Liver (tissue), 7 donors: ENCODE measurements at regions not wholly inside any gene's neighbourhood (a gene's known extent, or its start where the extent isn't known, plus 50 kb on each side); places are given as distances from the start of the nearest gene placed in this dataset.

ENCODE experiments used
- DNase-seq: peaks from one replicate; pipeline ENCODE4 v3.0.0-alpha.2; 2017; ENCODE audit warnings: low spot score
- H3K27ac ChIP-seq, 2 donors: one replicate each; pipeline ENCODE4 v1.7.0; 2013; ENCODE audit warnings: inconsistent platforms in 2 of 2, low read length in 2 of 2, control low read depth in 1 of 2, low read depth in 1 of 2, mild to moderate bottlenecking in 1 of 2
- H3K27me3 ChIP-seq, 4 donors: one replicate each; pipeline versions ENCODE4 v1.6.1 to v1.7.0; 2013; ENCODE audit warnings: low read length in 3 of 4, inconsistent platforms in 1 of 4, mild to moderate bottlenecking in 1 of 4, moderate library complexity in 1 of 4; ENCODE audit not compliant: control insufficient read depth in 4 of 4, insufficient read depth in 4 of 4
- H3K36me3 ChIP-seq, 4 donors: one replicate each; pipeline versions ENCODE4 v1.6.1 to v1.7.0; 2013; ENCODE audit warnings: low read length in 3 of 4, mild to moderate bottlenecking in 3 of 4, low read depth in 1 of 4, moderate library complexity in 1 of 4; ENCODE audit not compliant: control insufficient read depth in 4 of 4, insufficient read depth in 3 of 4
- H3K4me1 ChIP-seq, 4 donors: one replicate each; pipeline versions ENCODE4 v1.6.1 to v1.7.0; 2013; ENCODE audit warnings: low read length in 3 of 4, mild to moderate bottlenecking in 3 of 4, moderate library complexity in 1 of 4; ENCODE audit not compliant: control insufficient read depth in 4 of 4, insufficient read depth in 4 of 4
- H3K4me3 ChIP-seq, 3 donors: one replicate each; pipeline versions ENCODE4 v1.6.1 to v1.7.0; 2013; ENCODE audit warnings: low read length in 3 of 3, control low read depth in 1 of 3, low read depth in 1 of 3, mild to moderate bottlenecking in 1 of 3
- H3K9ac ChIP-seq, 2 donors: one replicate each; pipeline ENCODE4 v1.7.0; 2013; ENCODE audit warnings: low read length in 2 of 2, mild to moderate bottlenecking in 2 of 2, moderate library complexity in 2 of 2, control low read depth in 1 of 2, low read depth in 1 of 2
- H3K9me3 ChIP-seq, 4 donors: one replicate each; pipeline versions ENCODE4 v1.6.1 to v1.7.0; 2013; ENCODE audit warnings: low read length in 3 of 4; ENCODE audit not compliant: control insufficient read depth in 4 of 4
- EGR1 ChIP-seq, 2 donors: IDR thresholded peaks; 2 replicates each; pipeline ENCODE4 v1.6.1; 2016 to 2018; ENCODE audit warnings: antibody characterized with exemption in 2 of 2, low read depth in 2 of 2
- FOXA1 ChIP-seq: IDR thresholded peaks from 2 replicates; pipeline ENCODE4 v1.6.1; 2016; ENCODE audit warnings: antibody characterized with exemption
- GABPA ChIP-seq, 2 donors: IDR thresholded peaks in 1 of 2; conservative IDR thresholded peaks in 1 of 2; 2 replicates each; pipeline ENCODE4 v1.6.1; 2016; ENCODE audit warnings: antibody characterized with exemption in 2 of 2, mild to moderate bottlenecking in 1 of 2, moderate library complexity in 1 of 2
- HNF4A ChIP-seq, 2 donors: conservative IDR thresholded peaks; 2 replicates each; pipeline ENCODE4 v1.6.1; 2016; ENCODE audit warnings: antibody characterized with exemption in 2 of 2, mild to moderate bottlenecking in 2 of 2
- HNF4G ChIP-seq: IDR thresholded peaks from 2 replicates; pipeline ENCODE4 v1.6.1; 2016; ENCODE audit warnings: antibody characterized with exemption
- JUND ChIP-seq, 2 donors: IDR thresholded peaks; 2 replicates each; pipeline ENCODE4 v1.6.1; 2016; ENCODE audit warnings: antibody characterized with exemption in 2 of 2
- NR2F2 ChIP-seq: IDR thresholded peaks from 2 replicates; pipeline ENCODE4 v1.6.1; 2016; ENCODE audit warnings: antibody characterized with exemption
- RAD21 ChIP-seq, 2 donors: IDR thresholded peaks; 2 replicates each; pipeline ENCODE4 v1.6.1; 2016; ENCODE audit warnings: antibody characterized with exemption in 2 of 2, mild to moderate bottlenecking in 2 of 2
- RXRA ChIP-seq, 2 donors: IDR thresholded peaks; 2 replicates each; pipeline ENCODE4 v1.6.1; 2017 to 2018; ENCODE audit warnings: antibody characterized with exemption in 2 of 2, mild to moderate bottlenecking in 1 of 2
- SP1 ChIP-seq: IDR thresholded peaks from 2 replicates; pipeline ENCODE4 v1.6.1; 2018; ENCODE audit warnings: antibody characterized with exemption, mild to moderate bottlenecking
- TAF1 ChIP-seq: conservative IDR thresholded peaks from 2 replicates; pipeline ENCODE4 v1.6.1; 2016; ENCODE audit warnings: antibody characterized with exemption, mild to moderate bottlenecking
- YY1 ChIP-seq: IDR thresholded peaks from 2 replicates; pipeline ENCODE4 v1.6.1; 2016; ENCODE audit warnings: antibody characterized with exemption, mild to moderate bottlenecking
- WGBS: extraction: QIAGEN DNeasy Blood & Tissue Kit; methylation state at CpG from one replicate; pipeline ENCODE4 v1.1.7; 2013; 5-methylcytosine and 5-hydroxymethylcytosine counted together
- TF ChIP-seq, protein P1 (sequence below): IDR thresholded peaks from 2 replicates; pipeline ENCODE4 v1.6.1; 2016; ENCODE audit warnings: antibody characterized with exemption
- TF ChIP-seq, protein P2 (sequence below): IDR thresholded peaks from 2 replicates; pipeline ENCODE4 v1.6.1; 2016; ENCODE audit warnings: antibody characterized with exemption
- TF ChIP-seq, protein P3 (sequence below): IDR thresholded peaks from 2 replicates; pipeline ENCODE4 v1.6.1; 2016; ENCODE audit warnings: antibody characterized with exemption
- TF ChIP-seq, protein P4 (sequence below): IDR thresholded peaks from 2 replicates; pipeline ENCODE4 v1.6.1; 2016; ENCODE audit warnings: antibody characterized with exemption, mild to moderate bottlenecking
- donor health status: healthy.
- donor health status: healthy.
- donor health status: healthy.
- donor health status: healthy.

DNA sequence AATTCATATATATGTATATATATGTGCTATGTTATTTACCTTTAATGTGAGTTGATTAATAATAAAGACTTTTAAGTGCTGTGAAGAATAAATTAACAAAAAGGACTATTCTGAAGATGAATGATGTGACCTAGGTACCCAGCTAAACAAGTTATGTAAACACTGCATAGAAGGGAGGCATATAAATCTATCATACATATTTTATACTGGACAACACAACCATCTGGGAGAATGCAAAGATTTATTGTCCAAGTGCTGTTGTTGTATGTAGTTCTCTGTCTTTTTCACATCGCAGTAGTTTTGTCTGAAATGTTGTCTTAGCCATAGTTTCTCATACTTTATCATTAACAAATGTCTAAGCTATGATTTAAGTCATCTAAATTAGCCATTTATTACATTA is 337.6 kb downstream of the PCDH18 start:
- Histone ChIP-seq H3K9ac (no peak overlapping the region), H3K27ac (no peak overlapping the region), H3K36me3 (no peaks in the 10 kb centered on the region), H3K27me3 (peaks cover 0 to 3% (median 0%) of the 10 kb centered on the region in 4 donors), H3K9me3 (no peaks in the 10 kb centered on the region), H3K4me1 (no peaks in the 10 kb centered on the region), H3K4me3 (no peak overlapping the region)
- TF ChIP-seq, protein P1, sequence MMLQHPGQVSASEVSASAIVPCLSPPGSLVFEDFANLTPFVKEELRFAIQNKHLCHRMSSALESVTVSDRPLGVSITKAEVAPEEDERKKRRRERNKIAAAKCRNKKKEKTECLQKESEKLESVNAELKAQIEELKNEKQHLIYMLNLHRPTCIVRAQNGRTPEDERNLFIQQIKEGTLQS = no peak
- TF ChIP-seq RAD21 (IDR thresholded peaks at IDR 0.05) = no peak
- TF ChIP-seq NR2F2 = no peak
- TF ChIP-seq JUND (IDR thresholded peaks at IDR 0.05) = no peak
- no peak for TF ChIP-seq FOXA1
- WGBS = 49% methylated on average over 1 of the region's 1 CpG
- DNase-seq = no peak

DNA sequence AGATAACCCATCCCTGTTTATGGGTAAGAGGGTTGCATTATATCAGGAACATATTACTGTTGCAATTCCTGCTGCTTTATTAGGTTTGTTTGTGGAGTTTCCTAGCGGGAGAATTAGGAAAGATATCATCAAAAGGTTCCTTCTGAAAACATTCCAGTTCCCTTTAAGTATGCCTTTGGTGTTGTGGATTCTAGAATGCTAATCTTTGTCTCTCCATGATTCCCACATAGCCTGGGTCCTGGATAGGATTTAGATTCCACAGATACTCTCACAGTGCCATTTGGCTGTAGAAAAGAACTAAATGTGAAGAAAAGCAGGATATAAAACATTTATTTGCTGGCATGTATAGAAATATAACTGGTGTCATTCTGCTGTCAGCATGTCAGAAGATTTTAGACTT is 338.7 kb downstream of the PCDH18 start:
- 21% methylated on average over 1 of the region's 1 CpG for whole genome bisulfite sequencing
- Histone ChIP-seq H3K36me3 (no peaks in the 10 kb centered on the region), H3K9ac (no peak overlapping the region), H3K27ac (no peak overlapping the region), H3K9me3 (no peaks in the 10 kb centered on the region), H3K4me3 (no peak overlapping the region), H3K27me3 (no peaks in the 10 kb centered on the region), H3K4me1 (no peaks in the 10 kb centered on the region)
- no peak for TF ChIP-seq EGR1 (IDR thresholded peaks at IDR 0.05; ENCODE audit: low read depth in 2 of 2)
- no peak for DNase-seq

DNA sequence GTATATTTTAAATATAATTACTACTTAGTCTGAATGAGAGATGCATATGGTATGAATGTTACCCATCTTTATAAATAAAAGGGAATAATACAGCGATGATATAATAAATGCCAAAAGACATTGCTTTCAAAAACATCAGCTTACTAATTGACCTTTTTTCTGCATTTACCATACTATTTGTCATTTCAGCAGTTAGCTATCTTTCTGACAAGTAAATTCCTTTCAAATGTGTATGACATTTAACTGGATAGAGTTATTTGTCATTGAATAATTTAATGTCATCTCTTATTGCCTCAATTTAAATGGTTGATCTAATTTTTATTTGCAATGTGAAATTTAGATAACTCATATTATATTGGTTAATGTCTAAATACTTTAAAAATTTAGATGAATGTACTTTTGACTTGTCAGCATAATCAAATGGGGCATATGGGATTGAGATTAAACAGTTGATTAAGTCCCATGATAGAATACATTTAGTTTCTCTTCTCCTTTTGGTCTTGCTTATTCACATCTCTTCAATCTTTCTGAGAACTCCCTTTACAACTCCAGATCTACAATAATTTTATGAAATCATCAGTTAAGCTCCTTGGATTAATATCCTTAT is 350.9 kb downstream of the PCDH18 start:
- no peaks in the 10 kb centered on the region for H3K4me1 ChIP-seq
- no peak overlapping the region for H3K27ac ChIP-seq
- TF ChIP-seq EGR1 (IDR thresholded peaks at IDR 0.05; ENCODE audit: low read depth in 2 of 2) = no peak
- TF ChIP-seq YY1 = no peak
- TF ChIP-seq HNF4A (conservative IDR thresholded peaks at IDR 0.05) = no peak
- TF ChIP-seq HNF4G = no peak
- TF ChIP-seq, protein P2, sequence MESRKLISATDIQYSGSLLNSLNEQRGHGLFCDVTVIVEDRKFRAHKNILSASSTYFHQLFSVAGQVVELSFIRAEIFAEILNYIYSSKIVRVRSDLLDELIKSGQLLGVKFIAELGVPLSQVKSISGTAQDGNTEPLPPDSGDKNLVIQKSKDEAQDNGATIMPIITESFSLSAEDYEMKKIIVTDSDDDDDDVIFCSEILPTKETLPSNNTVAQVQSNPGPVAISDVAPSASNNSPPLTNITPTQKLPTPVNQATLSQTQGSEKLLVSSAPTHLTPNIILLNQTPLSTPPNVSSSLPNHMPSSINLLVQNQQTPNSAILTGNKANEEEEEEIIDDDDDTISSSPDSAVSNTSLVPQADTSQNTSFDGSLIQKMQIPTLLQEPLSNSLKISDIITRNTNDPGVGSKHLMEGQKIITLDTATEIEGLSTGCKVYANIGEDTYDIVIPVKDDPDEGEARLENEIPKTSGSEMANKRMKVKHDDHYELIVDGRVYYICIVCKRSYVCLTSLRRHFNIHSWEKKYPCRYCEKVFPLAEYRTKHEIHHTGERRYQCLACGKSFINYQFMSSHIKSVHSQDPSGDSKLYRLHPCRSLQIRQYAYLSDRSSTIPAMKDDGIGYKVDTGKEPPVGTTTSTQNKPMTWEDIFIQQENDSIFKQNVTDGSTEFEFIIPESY = no peak
- no peak for TF ChIP-seq GABPA (IDR thresholded peaks at IDR 0.05 in 1 of 2, conservative IDR thresholded peaks at IDR 0.05 in 1 of 2)
- TF ChIP-seq JUND (IDR thresholded peaks at IDR 0.05) = no peak
- TF ChIP-seq RAD21 (IDR thresholded peaks at IDR 0.05) = no peak
- TF ChIP-seq, protein P1 = no peak
- TF ChIP-seq SP1 = no peak
- TF ChIP-seq RXRA (IDR thresholded peaks at IDR 0.05) = no peak
- TF ChIP-seq, protein P3, sequence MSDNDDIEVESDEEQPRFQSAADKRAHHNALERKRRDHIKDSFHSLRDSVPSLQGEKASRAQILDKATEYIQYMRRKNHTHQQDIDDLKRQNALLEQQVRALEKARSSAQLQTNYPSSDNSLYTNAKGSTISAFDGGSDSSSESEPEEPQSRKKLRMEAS = no peak
- TF ChIP-seq, protein P4, sequence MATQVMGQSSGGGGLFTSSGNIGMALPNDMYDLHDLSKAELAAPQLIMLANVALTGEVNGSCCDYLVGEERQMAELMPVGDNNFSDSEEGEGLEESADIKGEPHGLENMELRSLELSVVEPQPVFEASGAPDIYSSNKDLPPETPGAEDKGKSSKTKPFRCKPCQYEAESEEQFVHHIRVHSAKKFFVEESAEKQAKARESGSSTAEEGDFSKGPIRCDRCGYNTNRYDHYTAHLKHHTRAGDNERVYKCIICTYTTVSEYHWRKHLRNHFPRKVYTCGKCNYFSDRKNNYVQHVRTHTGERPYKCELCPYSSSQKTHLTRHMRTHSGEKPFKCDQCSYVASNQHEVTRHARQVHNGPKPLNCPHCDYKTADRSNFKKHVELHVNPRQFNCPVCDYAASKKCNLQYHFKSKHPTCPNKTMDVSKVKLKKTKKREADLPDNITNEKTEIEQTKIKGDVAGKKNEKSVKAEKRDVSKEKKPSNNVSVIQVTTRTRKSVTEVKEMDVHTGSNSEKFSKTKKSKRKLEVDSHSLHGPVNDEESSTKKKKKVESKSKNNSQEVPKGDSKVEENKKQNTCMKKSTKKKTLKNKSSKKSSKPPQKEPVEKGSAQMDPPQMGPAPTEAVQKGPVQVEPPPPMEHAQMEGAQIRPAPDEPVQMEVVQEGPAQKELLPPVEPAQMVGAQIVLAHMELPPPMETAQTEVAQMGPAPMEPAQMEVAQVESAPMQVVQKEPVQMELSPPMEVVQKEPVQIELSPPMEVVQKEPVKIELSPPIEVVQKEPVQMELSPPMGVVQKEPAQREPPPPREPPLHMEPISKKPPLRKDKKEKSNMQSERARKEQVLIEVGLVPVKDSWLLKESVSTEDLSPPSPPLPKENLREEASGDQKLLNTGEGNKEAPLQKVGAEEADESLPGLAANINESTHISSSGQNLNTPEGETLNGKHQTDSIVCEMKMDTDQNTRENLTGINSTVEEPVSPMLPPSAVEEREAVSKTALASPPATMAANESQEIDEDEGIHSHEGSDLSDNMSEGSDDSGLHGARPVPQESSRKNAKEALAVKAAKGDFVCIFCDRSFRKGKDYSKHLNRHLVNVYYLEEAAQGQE = no peak
- TF ChIP-seq TAF1 = no peak
- no peak overlapping the region for H3K9ac ChIP-seq
- no peaks in the 10 kb centered on the region for H3K36me3 ChIP-seq
- no peaks in the 10 kb centered on the region for H3K27me3 ChIP-seq
- H3K4me3 ChIP-seq = no peak overlapping the region
- H3K9me3 ChIP-seq = peaks cover 0 to 2% (median 0%) of the 10 kb centered on the region in 4 donors
- no peak for DNase-seq
- whole genome bisulfite sequencing = 76% methylated on average over 1 of the region's 1 CpG
